ENCODE measurements at regions not wholly inside any gene's neighbourhood (a gene's known extent, or its start where the extent isn't known, plus 50 kb on each side); places are given as distances from the start of the nearest gene placed in this dataset.
"Not testable (repeated sequence)": the region's sequence is repeated elsewhere in the genome, so short reads cannot be mapped to it uniquely, and the experiment has no call there.

- no peaks in the 10 kb centered on the region for H3K27me3 ChIP-seq (ENCODE audit: insufficient read depth, low read length)
- H3K9ac ChIP-seq (ENCODE audit: low read depth, low read length): no peak overlapping the region; the same call in 1 of the 2 replicates
- H3K4me3 ChIP-seq (ENCODE audit: low read length): no peak overlapping the region
- H3K27ac ChIP-seq (ENCODE audit: low read length): no peak overlapping the region
- no peaks in the 10 kb centered on the region for H3K9me3 ChIP-seq (ENCODE audit: insufficient read depth, low read depth, low read length)
- no peaks in the 10 kb centered on the region for H3K36me3 ChIP-seq (ENCODE audit: insufficient read depth, low read depth, low read length)
- H3K4me1 ChIP-seq (ENCODE audit: insufficient read depth, low read length): no peaks in the 10 kb centered on the region
Observed at GRCh38 chr4:27684610-27685011, 824.0 kb downstream of the STIM2 start.

DNA sequence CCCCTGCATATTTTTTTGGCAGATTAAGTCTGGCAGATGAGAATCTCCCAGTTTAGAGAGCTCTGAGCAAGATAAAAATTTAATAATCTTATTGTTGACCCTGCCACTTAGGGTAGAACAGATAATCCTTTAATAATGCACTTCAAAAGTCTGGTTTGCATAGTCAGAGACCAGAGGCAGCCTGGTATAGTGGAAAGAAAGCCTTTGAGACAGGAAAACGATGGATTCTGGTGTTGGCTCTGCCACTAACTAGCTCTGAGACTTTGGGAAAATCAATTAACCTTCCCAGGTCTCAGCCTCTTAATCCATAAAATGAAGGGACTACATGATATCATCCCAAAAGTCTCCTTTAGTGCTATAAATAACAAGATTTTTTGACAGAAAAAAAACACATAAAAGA, 824.5 kb downstream of the STIM2 start:
- Histone ChIP-seq H3K27ac (ENCODE audit: low read length) (no peak overlapping the region), H3K9me3 (ENCODE audit: insufficient read depth, low read depth, low read length) (no peaks in the 10 kb centered on the region), H3K36me3 (ENCODE audit: insufficient read depth, low read depth, low read length) (no peaks in the 10 kb centered on the region), H3K4me1 (ENCODE audit: insufficient read depth, low read length) (no peaks in the 10 kb centered on the region), H3K4me3 (ENCODE audit: low read length) (no peak overlapping the region), H3K9ac (ENCODE audit: low read depth, low read length) (no peak overlapping the region; the same call in 1 of the 2 replicates), H3K27me3 (ENCODE audit: insufficient read depth, low read length) (no peaks in the 10 kb centered on the region)

DNA sequence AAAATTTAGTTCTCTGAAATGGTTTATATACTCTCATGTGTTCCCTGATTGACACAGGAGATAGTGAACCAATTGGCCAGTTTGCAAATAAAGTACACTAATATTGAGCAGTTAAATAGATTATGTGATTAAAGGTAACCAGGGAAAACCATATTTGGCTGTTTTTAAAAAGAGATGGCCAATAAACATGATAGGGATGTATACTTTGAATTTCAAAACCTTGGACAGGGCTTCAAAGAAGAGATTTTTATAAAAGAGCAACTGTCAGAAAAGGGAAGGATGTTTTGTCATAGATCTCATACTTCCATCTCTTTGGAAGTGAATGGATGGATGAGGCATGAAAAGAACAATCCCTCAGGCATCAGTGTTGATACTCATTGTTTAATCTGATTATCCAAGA, 825.3 kb downstream of the STIM2 start:
- Histone ChIP-seq H3K9me3 (ENCODE audit: insufficient read depth, low read depth, low read length) (no peaks in the 10 kb centered on the region), H3K4me3 (ENCODE audit: low read length) (no peak overlapping the region), H3K9ac (ENCODE audit: low read depth, low read length) (no peak overlapping the region), H3K36me3 (ENCODE audit: insufficient read depth, low read depth, low read length) (no peaks in the 10 kb centered on the region), H3K27ac (ENCODE audit: low read length) (no peak overlapping the region), H3K4me1 (ENCODE audit: insufficient read depth, low read length) (no peaks in the 10 kb centered on the region), H3K27me3 (ENCODE audit: insufficient read depth, low read length) (no peaks in the 10 kb centered on the region)

DNA sequence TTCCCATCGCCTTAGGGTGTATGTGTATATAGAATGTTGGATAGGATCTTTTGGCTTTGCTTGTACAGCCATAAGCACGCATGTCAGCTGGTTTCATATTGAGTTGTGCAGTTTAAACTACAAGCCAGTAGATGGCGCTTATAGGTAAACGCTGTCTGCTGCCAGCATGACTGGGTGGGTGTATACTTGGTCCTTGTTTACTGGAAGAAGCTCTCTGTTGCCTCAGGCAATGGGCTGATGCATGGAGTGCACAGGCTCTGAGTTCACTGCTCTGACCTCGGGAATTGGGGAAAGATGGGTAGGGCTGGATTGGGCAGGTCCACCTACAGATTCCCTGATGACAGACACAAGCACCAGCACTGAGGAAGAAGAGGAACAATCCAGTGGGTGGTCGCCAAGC, 831.5 kb downstream of the STIM2 start:
- Histone ChIP-seq H3K36me3 (ENCODE audit: insufficient read depth, low read depth, low read length) (no peaks in the 10 kb centered on the region), H3K9ac (ENCODE audit: low read depth, low read length) (no peak overlapping the region), H3K4me1 (ENCODE audit: insufficient read depth, low read length) (no peaks in the 10 kb centered on the region), H3K27ac (ENCODE audit: low read length) (no peak overlapping the region), H3K4me3 (ENCODE audit: low read length) (no peak overlapping the region), H3K9me3 (ENCODE audit: insufficient read depth, low read depth, low read length) (no peaks in the 10 kb centered on the region), H3K27me3 (ENCODE audit: insufficient read depth, low read length) (no peaks in the 10 kb centered on the region)

DNA sequence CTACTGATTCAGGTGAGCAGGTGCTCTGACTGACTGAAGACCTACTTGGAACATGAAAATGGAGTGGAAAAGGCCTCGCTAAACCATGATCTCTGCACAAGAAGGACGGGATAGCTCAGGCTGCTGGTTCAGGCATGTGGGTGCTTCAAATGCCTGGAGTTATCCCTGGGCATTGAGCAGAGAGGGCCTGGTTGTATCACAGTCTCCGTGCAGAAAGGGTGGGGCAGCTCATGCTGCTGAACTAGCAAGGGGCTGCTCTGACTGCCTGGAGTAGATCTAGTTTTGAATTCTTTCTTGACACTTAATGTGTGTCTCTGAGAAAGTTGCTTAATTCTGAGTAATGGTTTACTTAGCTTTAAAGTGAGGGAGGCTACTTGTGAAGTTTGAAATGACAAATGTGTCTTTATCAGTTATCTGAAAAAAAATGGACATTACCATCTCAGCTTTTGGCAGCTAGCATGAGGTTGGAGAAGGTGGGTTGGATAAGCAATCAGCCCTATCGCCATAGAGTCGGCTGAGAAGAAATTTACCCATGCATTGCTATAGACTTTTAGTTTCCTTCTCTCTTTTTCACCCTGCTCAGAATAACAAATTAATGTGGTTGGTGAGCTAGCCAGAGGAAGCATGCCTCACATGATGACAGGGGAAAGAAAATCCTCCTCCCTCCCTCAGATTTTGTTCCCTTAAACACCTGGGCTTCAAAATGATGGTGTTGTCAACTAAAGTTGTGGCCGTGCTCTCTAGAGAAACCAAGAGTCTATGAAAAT, 832.4 kb downstream of the STIM2 start:
- Histone ChIP-seq H3K9me3 (ENCODE audit: insufficient read depth, low read depth, low read length) (no peaks in the 10 kb centered on the region), H3K36me3 (ENCODE audit: insufficient read depth, low read depth, low read length) (no peaks in the 10 kb centered on the region), H3K27me3 (ENCODE audit: insufficient read depth, low read length) (no peaks in the 10 kb centered on the region), H3K27ac (ENCODE audit: low read length) (no peak overlapping the region), H3K4me1 (ENCODE audit: insufficient read depth, low read length) (no peaks in the 10 kb centered on the region), H3K9ac (ENCODE audit: low read depth, low read length) (no peak overlapping the region), H3K4me3 (ENCODE audit: low read length) (no peak overlapping the region)

GRCh38 chr4:27696257-27696656, 835.6 kb downstream of the STIM2 start:
- H3K4me3 ChIP-seq (ENCODE audit: low read length); H3K9me3 ChIP-seq (ENCODE audit: insufficient read depth, low read depth, low read length); H3K36me3 ChIP-seq (ENCODE audit: insufficient read depth, low read depth, low read length); H3K27ac ChIP-seq (ENCODE audit: low read length); H3K9ac ChIP-seq (ENCODE audit: low read depth, low read length); H3K27me3 ChIP-seq (ENCODE audit: insufficient read depth, low read length); H3K4me1 ChIP-seq (ENCODE audit: insufficient read depth, low read length): not testable (repeated sequence)

DNA sequence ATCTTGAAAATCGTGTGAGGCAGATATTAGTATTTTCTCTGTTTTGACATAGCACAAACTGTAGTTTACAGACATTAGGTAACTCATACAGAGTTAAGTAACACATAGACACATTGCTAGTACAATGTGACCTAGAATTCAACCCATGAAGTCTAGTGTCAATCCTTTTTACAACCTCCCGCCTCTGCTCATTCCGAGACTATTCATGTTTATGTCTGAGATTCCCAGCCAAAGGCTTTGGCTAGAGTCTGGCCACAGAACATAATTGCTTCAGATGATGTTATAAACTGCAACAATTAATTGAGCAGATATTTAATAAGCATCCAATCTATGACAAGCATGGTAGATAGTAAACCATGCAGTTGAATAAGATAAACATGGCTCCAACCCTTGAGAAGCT, 841.0 kb downstream of the STIM2 start:
- Histone ChIP-seq H3K4me3 (ENCODE audit: low read length) (no peak overlapping the region), H3K27me3 (ENCODE audit: insufficient read depth, low read length) (no peaks in the 10 kb centered on the region), H3K9me3 (ENCODE audit: insufficient read depth, low read depth, low read length) (no peaks in the 10 kb centered on the region), H3K4me1 (ENCODE audit: insufficient read depth, low read length) (peaks cover 12% of the 10 kb centered on the region; the same call in 1 of the 2 replicates), H3K27ac (ENCODE audit: low read length) (no peak overlapping the region), H3K9ac (ENCODE audit: low read depth, low read length) (no peak overlapping the region), H3K36me3 (ENCODE audit: insufficient read depth, low read depth, low read length) (no peaks in the 10 kb centered on the region)

DNA sequence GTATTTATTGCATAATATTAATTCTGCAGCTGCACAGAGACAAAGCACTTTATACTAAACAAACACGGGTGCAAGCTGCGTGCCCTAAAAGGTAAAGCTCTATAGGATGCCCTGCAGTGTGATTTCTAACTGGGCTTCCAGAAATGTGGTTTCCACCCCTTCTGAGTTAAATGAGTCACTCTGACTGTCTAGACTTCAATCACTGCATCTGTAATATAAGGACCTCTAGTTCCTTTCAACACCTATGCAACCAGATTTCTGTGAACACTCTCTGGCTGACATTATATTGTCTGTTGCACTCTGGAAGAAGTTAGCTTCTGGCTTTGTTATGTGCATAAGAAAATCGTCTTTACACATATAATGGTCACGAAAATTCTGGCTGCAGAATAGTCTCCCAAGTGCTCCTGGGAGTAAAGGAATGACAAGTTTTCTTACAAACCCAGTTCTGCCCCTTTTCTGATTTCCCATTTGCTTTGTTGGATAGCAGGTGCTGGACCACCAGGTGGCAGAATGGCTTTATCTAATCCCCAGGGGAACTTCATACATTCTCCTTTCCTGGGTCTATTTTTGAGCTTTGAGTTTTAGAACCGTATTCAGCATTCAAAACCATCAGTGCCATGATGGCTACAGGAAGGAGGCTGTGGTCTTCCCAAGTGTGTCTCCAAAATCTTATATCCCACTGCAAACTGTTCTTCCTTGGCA, 842.2 kb downstream of the STIM2 start:
- H3K9ac ChIP-seq (ENCODE audit: low read depth, low read length): no peak overlapping the region
- no peaks in the 10 kb centered on the region for H3K9me3 ChIP-seq (ENCODE audit: insufficient read depth, low read depth, low read length)
- H3K36me3 ChIP-seq (ENCODE audit: insufficient read depth, low read depth, low read length): no peaks in the 10 kb centered on the region
- H3K4me1 ChIP-seq (ENCODE audit: insufficient read depth, low read length): peaks cover 12% of the 10 kb centered on the region; the same call in 1 of the 2 replicates
- H3K27ac ChIP-seq (ENCODE audit: low read length): no peak overlapping the region
- H3K4me3 ChIP-seq (ENCODE audit: low read length): no peak overlapping the region
- no peaks in the 10 kb centered on the region for H3K27me3 ChIP-seq (ENCODE audit: insufficient read depth, low read length)

- Histone ChIP-seq H3K36me3 (ENCODE audit: insufficient read depth, low read depth, low read length) (no peaks in the 10 kb centered on the region), H3K4me3 (ENCODE audit: low read length) (no peak overlapping the region), H3K9me3 (ENCODE audit: insufficient read depth, low read depth, low read length) (no peaks in the 10 kb centered on the region)
Observed at GRCh38 chr4:27703771-27704170, 843.1 kb downstream of the STIM2 start.

GRCh38 chr4:27711041-27711440, 850.4 kb downstream of the STIM2 start:
- no peaks in the 10 kb centered on the region for H3K9me3 ChIP-seq (ENCODE audit: insufficient read depth, low read depth, low read length)
- H3K27me3 ChIP-seq (ENCODE audit: insufficient read depth, low read length): no peaks in the 10 kb centered on the region
- H3K4me1 ChIP-seq (ENCODE audit: insufficient read depth, low read length): no peaks in the 10 kb centered on the region
- H3K27ac ChIP-seq (ENCODE audit: low read length): no peak overlapping the region
- no peaks in the 10 kb centered on the region for H3K36me3 ChIP-seq (ENCODE audit: insufficient read depth, low read depth, low read length)
- no peak overlapping the region for H3K4me3 ChIP-seq (ENCODE audit: low read length)
- H3K9ac ChIP-seq (ENCODE audit: low read depth, low read length): no peak overlapping the region

More at GRCh38 chr4:27703771-27704170, 843.1 kb downstream of the STIM2 start:
- Histone ChIP-seq H3K4me1 (ENCODE audit: insufficient read depth, low read length) (peaks cover 12% of the 10 kb centered on the region; the same call in 1 of the 2 replicates), H3K27me3 (ENCODE audit: insufficient read depth, low read length) (no peaks in the 10 kb centered on the region), H3K27ac (ENCODE audit: low read length) (no peak overlapping the region), H3K9ac (ENCODE audit: low read depth, low read length) (no peak overlapping the region)

- Histone ChIP-seq H3K9me3 (ENCODE audit: insufficient read depth, low read depth, low read length) (no peaks in the 10 kb centered on the region), H3K36me3 (ENCODE audit: insufficient read depth, low read depth, low read length) (no peaks in the 10 kb centered on the region), H3K27ac (ENCODE audit: low read length) (no peak overlapping the region), H3K4me3 (ENCODE audit: low read length) (no peak overlapping the region), H3K4me1 (ENCODE audit: insufficient read depth, low read length) (no peaks in the 10 kb centered on the region), H3K27me3 (ENCODE audit: insufficient read depth, low read length) (no peaks in the 10 kb centered on the region), H3K9ac (ENCODE audit: low read depth, low read length) (no peak overlapping the region)
Observed at GRCh38 chr4:27714073-27714472, 853.4 kb downstream of the STIM2 start.

All from iPS-20b (cell line).